NCI-H2081 (cell line): ENCODE measurements at regions not wholly inside any gene's neighbourhood (a gene's known extent, or its start where the extent isn't known, plus 50 kb on each side); places are given as distances from the start of the nearest gene placed in this dataset.
"Not testable (repeated sequence)": the region's sequence is repeated elsewhere in the genome, so short reads cannot be mapped to it uniquely, and the experiment has no call there.

Experiments used
- DNase-seq, 2 experiments: peaks; one replicate each; lab custom pipeline; 2025; lab: John Stamatoyannopoulos, UW

DNA sequence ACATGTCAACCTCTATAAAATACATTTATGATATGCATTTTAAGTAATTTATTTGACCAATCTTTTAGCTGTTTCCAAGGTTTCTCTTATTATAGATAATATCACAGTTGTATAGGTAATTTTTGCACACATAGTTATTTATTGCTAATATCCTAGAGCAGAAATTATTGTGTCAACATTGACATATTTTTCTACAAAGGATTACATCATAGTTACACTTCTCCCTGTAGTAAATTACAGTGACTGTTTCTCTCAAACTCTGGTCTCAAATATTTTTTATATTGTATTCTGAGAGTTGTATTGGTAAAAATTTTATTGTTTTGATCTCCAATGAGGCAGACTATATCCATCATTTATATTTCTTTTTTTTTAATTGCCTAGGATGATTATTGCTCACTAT, 714.4 kb upstream of the CDH6 start:
- no peak for DNase-seq

DNA sequence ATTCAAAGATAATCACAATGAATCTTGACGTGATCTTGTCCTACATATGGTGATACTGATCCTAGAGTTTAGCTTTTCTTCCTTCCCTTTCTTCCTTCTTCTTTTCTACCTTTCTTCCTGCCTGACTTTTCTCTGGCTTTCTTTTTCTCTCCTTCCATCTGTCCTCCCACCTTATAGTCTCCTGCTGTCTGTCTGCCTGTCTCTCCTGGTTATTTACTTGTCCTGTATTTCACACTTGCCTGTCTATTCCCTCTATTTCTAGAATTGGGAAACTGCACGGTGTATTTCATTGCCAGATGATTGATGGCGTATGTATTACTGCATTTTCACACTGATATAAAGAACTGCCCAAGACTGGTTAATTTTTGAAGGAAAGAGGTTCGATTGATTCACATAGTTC, 718.1 kb upstream of the CDH6 start:
- no peak for DNase-seq

DNA sequence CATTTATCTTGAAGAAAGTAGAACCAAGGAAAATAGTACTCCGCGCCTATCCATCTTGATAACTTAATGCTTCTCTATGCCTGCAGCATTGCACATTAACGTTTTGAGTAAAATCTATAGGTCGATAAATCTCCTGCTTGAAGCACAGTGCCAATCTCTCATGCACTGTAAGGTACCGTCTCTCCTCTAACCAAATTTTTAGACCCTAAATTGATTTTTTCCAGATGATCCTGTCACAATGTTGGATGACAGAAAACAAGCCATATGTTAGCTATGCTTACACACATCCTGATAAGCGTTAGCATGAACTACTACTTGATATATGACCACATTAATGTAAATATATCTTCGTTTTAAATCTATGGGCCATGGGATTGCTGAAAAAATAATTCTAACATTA, 723.8 kb upstream of the CDH6 start:
- DNase-seq: no peak

DNA sequence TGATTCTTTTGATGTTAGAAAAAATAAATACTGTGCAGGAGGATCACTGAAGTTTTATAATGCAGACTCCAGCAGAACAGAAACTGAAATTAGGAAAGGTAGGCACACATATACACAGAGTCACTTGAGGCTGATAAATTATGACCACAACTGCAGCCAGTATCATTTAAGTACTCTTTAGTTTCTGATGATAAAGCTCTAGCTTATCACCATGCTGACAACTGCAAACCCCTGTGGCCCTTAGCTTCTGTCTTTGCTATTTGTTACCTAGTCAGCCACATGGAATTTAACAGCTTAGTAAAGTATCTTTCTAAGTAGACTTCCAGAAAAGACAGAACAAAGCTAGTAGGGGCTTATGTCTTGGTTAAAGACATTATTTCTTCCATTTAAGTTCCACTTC, 734.8 kb upstream of the CDH6 start:
- DNase-seq: no peak

DNA sequence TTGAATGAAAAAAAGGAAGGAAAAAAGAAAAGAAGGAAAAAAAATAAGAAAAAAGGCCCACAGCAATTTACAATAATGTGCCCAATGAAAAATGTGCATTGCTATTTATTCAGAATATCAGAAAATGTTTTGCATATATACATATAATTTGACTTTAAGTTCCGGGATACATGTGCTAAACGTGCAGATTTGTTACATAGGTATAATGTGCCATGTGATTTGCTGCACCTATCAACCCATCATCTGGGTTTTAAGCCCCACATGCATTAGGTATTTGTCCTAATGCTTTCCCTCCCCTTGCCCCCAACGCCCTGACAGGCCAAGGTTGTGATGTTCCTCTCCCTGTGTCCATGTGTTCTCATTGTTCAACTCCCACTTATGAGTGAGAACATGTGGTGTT, 738.0 kb upstream of the CDH6 start:
- DNase-seq: not testable (repeated sequence)

DNA sequence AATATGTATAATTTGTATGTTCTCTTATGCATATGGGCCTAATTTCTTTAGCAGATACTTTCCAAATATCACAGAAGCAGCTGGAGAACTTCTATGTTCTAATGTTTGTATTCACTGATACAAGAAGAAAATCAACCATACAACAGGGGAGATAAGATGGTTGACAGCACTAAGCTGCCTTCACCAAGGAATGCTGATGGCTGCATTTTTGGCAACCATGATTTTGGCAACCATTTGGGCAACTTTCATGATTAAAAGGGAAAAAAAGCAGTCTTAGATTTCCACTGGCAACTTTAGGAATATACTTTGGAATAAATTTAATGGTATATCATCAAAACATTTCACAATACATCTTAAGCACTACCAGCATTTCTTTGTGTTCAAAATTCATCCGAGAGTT, 740.3 kb upstream of the CDH6 start:
- DNase-seq: no peak

DNA sequence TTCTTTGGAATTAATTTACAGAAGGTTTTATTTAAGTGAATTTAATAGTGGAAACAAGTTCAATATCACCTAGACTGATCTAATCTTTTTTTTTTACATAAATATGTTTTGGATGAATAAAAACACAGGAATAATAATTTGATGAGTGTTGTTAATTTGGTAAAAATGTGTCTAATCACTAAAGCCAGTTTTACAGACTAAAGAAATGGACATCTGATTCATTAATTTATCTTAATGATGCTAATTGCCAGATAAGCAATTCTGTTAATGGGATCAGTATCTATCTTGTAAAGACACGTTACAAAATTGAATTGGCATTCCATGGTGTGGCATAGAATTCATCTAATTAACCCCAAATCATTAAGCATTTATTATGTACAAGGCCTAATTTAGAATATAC, 743.3 kb upstream of the CDH6 start:
- DNase-seq: no peak

DNA sequence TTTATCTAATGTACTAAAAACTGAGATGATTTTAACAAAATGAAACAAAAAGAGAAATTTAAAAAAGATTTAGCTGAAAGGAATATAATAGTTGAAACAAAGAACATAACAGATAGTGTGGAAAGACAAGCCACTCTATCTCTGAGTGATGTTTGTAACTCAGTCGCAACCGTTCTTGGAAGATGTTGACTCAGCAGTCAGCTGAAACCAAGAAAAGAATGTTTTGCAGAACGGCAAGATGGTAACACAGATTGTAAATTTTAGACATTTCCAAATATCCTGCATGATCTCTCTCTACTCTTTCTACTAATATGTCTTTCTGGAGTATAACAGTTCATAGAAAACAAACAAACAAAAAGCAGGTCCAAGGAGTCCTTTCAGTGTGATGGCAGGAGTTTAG, 746.1 kb upstream of the CDH6 start:
- DNase-seq: no peak

DNA sequence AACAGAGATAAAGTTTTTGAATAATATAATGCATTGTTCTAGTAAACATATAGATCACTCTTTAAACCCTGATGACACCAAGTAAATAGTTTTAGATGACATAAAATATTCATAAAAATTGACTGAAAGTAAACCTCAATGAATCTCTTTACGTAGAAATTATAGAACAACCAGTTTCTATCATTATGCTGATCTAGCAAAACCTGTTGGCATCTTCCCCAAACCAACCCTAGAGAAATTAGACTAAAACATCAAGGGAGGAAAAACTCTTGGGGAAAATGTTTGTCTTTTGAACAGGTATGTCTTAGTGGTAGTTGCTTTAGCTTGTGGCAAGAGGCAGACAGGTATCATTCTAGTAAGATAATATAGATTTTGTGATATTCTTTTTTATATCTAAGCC, 747.0 kb upstream of the CDH6 start:
- no peak for DNase-seq

DNA sequence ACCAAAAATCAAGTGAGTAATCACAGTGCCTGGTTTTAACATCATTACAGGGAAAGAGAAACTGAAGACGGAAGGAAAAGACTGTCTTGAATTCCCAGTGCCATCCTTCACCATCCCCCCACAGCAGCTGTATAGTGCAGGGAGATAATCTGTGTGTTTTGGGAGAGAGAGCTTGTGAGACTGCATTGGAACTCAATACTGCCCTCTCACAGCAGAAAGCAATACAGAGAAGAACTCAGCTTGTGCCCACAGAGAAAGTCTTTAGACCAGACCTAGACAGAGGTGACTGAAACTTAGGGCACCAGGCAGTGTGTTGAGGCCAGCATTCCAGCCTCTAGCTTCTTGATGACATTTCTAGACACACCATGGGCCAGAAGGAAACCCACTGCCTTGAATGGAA, 754.7 kb upstream of the CDH6 start:
- DNase-seq: no peak

DNA sequence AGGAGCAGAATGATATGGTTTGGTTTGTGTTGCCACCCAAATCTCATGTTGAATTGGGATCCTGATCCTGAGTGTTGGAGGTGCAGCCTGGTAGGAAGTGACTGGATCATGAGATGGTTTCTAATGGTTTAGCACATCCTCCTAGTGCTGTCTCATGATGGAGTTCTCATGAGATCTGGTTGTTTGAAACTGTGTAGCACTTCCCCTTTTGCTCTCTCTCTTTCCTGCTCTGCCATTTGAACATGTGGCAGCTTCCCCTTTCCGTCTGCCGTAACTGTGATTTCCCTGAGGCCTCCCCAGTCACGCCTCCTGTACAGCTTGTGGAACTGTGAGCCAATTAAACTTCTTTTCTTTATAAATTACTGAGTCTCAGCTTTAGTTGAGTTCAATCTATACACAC, 756.8 kb upstream of the CDH6 start:
- DNase-seq: no peak

DNA sequence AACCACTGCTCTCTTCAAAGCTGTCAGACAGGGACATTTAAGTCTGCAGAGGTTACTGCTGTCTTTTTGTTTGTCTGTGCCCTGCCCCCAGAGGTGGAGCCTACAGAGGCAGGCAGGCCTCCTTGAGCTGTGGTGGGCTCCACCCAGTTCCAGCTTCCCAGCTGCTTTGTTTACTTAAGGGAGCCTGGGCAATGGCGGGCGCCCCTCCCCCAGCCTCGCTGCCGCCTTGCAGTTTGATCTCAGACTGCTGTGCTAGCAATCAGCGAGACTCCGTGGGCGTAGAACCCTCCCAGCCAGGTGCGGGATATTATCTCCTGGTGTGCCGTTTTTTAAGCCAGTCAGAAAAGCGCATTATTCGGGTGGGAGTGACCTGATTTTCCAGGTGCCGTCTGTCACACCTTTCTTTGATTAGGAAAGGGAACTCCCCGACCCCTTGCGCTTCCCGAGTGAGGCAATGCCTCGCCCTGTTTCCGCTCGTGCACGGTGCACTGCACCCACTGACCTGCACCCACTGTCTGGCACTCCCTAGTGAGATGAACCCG, 764.5 kb upstream of the CDH6 start:
- peak in 1 of 2 experiments; percentile 24 for DNase-seq

DNA sequence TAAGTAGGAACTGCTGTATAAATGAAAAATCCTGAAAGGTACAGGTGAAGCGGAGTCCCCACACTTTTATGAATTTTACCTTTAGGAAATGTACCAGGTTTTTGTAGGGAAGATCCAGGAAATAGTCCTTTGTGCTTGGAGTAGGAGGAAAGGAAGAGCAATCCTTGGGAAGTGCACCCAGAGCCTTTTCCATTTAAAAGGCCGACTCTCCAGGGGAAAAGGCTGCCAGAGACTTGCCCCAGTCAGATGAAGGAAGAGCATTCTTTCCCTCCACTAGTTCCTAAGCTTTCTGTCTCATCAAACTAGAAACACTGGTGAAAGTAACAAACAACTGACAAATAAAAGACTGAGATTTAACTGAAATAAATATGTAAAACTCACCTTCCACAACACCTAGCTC, 779.4 kb upstream of the CDH6 start:
- no peak for DNase-seq

DNA sequence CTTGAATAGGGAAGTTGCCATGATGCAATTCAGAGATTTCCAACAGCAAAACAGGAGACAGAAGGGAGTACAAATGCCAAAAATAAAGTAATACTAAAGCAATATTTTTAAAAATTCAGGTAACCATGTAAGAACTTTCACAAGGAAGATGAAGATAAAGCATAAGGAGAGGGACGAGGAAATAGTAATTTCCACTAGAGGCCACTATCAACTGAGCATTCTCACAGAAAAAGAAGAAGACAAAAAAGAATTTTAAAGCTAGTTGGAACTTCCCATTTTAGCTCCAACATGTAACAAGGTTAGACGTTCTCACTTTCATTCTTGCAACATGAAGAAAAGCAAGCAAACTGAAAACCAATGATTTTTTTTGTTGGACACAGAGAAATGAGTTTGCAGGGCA, 779.9 kb upstream of the CDH6 start:
- no peak for DNase-seq

DNA sequence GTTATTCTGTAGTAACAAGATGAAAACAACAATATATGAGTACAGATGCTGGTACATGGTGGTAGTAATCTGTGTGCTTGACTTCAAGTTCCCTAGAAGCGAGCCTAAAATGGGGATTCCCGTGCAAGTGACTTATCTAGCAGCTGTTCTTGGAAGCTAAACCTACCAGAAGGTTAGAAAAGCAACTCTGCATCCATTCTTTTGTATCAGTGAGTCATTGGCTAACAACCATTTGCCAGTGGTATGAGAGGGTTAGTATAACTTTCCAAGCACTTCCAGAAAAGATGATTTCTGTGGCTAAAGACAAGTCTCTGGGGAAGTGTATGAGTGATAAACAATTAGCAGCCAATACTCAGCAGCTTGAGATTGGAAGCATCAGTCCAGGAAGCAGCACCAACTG, 787.7 kb upstream of the CDH6 start:
- no peak for DNase-seq

DNA sequence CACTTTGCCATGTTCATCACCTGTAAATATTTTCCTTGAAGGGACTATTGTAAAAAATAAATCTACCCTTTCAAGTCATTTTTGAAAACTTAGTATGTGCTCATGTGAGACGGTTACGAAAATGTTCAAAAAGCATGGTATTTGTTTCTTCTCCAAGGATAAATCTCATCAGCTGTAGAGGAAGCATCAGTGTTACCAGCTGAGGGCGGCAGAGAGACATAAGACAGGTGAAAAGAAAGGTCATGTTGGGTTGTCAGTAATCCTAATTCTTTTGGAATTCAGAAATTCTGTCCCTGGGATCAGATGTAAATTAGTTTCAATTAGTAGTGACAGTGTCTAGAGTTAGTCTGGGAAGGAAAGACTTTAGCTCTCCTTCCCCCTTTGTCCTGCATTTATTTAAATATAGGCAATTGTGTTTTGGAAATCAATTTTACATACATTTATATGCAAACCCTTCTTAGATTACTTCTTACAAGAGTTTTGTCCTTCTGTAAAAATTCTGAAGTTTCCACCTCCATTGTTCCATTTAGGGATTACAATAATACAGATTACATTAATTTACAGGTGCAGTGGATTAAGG, 791.9 kb upstream of the CDH6 start:
- DNase-seq: peak; percentile 79 to 83

DNA sequence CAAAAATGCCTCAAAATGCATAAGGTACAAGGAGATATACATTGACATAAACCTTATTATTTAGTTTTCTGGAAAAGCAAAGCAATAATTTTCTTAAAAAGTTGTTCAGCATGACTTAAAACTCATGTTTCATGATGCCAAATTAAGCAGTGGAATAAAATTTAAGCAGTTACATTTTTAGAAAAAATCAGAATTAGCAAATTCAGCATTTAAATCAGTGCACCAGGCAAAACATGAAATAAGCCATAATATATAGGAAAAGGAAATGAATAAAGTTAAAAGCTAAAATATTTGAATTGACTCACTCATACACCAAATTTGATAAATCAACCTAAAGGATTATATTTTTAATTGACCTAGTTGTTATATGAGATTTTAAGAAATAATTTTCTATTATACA, 795.1 kb upstream of the CDH6 start:
- no peak for DNase-seq

DNA sequence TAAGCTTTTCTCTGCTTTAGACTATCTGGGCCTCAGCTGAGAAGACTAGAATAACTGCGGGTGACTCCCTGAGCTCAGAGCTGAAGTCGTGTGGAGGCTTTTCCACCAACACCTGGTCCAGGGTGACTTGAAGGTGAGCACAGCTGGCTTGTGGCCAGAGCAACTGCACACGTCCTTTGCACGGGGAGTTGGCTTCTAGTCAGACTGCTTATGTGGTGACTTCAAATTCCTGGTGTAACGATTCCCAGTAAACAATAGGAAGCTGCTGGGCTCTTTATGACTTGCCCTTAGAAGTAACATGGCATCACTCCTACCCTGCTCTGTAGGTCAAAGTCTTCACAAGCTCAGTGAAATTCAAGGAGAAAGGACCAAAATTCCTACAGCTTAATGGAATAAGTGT, 800.6 kb upstream of the CDH6 start:
- DNase-seq: peak in 1 of 2 experiments; percentile 18

DNA sequence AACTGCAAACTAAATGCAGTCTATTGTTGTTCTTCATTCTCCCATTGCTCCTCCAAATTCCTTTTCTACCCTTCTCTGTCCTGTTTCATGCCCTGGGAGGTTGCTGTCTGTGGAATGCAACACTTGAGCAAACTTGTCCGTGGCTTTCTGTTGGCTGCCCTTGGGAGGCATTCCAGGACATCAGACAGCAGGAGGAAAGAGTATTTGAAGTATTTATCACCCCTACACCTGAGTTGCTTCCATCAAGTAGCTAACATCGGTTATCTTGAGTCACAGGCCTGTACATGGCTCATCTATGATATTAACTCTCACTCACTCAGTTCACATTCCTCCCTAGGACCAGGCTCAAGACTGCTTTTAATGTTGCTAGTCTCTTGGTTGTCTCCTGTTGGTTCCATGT, 803.4 kb upstream of the CDH6 start:
- DNase-seq: no peak

DNA sequence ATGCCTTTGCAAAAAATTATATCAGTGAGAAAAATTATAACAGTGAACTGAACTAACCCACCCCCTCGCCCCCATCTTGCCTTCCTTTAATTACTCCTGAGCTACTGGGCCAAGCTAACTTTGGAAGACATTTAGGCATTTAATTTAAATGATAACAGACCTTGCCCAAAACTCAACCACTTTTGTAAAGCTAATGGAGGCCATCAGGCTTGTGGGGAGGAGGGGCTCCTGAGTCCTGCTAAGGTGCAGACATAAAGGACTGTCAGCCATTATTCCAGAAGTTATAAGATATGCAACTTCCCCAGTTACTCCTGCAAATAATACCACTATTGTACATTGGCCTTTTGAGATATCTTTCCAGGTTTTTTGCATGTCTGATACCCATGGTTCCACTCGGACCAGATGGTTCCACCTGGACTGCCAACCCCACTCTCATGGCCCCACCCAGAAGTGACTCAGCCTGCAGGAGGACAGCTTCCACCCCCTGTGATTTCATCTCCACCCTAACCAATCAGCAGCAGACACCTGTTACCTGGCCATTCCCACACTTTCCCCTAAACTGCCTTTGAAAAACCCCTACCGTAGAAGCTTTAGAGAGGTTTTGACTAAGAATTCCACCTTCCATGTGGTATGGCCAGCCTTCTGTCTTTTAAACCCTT, 805.4 kb upstream of the CDH6 start:
- DNase-seq: no peak

DNA sequence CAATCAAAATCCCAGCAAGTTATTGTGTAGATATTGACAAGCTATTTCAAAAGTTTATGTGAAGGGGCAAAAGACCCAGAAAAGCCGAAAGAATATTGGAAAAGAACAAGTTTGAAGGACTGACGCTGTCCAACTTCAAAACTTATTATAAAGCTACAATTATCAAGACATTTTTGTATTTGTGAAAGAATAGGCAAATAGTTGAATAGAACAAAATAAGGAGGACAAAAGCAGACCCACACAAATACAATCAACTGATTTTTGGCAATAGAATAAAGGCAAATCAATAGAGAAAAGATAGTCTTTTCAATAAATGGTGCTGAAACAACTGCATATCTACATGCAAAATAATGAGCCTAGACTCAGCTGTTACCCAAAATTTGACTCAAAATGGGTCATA, 807.7 kb upstream of the CDH6 start:
- DNase-seq: no peak

DNA sequence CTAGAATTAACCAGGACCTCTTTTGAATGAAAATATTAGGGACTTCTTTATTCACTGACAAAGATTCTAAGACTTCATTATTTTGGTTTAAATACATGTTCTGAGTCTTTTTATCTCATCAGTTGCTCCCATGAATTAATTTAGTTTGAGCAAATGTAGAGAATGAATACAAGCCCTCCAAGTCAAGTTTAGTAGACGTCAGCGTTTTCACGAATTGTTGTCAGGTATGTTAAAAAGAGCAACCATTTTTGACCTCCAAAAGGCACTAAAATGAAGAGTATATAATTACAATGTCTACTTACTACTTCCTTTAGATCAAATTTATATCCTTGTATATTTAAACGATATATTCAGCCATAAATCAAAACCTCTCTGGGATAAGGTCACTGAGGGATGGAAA, 809.3 kb upstream of the CDH6 start:
- DNase-seq: no peak

DNA sequence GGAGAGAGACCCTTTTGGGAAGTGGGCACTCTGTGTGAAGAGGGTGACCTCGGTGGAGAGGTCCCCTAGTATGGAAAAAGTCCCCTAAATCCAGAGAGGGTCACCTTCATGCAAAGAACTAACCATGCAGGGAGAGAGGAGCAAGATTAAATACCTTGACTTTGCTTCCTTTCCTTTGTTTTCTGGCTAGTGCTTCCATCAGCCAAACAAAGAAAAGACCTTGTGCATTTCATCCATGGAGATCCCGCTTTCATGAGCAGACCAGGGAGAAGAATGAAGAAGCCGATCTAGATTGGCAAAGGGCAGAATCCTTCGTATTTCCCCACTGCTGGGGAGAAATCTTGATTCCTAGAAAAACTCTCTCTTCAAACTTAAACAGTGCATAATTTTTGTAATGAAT, 813.3 kb upstream of the CDH6 start:
- no peak for DNase-seq

DNA sequence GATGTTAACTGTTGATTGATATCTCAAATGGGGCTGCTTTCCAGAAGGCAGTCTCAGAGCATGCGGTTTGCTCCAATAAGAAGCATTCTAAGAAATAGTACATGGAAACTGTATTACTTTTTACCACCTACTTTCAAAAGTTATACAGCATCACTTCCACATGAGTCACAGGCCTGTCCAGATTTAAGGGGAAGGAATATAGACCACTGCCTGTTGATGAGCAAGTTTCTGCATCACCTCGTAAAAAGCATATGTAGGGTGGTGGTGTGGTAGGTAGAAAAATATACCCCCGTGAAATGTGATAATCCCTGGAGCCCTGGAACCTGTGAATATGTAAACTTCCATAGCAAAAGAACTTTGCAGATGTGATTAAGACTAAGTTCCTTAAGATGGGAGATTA, 816.6 kb upstream of the CDH6 start:
- no peak for DNase-seq
